HG02678 (cell line): ENCODE measurements at regions not wholly inside any gene's neighbourhood (a gene's known extent, or its start where the extent isn't known, plus 50 kb on each side); places are given as distances from the start of the nearest gene placed in this dataset.
A peak's percentile ranks its signal among the peaks of the same experiment; 100 is the strongest.

Experiments
- ATAC-seq: cut with Tn5 transposase; IDR thresholded peaks from one replicate; pipeline ENCODE4 v1.9.1; 2021; ENCODE audit warnings: mild to moderate bottlenecking, moderate library complexity; ENCODE audit not compliant: unreplicated experiment

DNA sequence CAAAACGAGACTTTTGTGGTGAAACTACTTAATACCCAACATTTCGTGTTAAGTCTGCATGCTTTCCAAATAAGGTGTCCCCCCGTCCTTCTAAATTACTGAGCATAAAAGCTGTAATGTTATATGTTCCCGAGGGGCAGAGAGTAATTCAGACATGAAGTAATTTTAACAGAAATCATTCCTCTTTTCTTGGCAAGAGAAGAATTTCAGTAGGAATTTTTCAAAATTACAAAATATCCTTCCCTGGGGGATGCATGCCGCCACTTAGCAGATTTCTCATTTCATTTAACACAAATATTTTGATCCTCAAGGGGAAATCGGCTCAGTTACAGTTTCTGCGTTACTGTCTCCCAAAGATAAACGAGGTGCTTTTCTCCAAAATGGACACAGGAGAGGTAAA is 213.2 kb upstream of the RHOBTB1 start:
- ATAC-seq, result no peak

DNA sequence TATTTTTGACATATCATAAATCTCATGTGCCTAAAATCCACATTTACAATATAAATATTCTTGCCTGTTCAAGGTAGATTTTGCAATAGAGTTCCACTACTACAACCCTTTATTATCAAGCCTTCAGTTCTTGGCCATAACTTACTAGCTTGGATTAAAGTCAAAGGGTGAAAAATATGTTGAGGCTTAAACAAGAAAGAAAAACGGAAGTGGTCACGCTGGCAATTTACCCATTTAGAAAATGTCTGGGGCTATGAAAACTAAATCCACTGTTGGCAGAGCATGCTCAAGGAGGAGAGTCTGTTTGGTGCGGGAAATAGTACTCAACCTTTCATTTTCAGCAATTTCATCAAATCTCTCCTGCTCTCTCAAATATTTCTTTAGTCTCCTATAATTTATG is 209.8 kb upstream of the RHOBTB1 start:
- ATAC-seq, result no peak

DNA sequence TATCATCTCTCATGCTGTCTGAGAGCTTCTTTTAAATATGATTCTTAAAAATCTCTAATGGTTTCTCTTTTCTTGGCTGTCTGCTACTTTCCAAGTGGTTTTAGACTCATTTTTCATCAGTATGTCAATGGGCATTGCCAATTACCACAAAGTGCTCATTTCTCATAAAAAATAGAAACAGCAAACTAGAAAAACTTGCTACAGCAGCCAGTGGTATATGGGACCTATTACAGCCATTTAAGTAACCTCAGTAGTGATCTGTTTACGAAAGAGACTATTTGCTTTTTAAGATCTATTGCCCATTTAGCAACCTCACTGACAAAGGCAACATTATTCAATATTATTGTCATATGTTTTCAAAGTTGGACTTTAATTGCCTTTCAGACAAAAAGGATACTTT is 207.1 kb upstream of the RHOBTB1 start:
- no peak for ATAC-seq

DNA sequence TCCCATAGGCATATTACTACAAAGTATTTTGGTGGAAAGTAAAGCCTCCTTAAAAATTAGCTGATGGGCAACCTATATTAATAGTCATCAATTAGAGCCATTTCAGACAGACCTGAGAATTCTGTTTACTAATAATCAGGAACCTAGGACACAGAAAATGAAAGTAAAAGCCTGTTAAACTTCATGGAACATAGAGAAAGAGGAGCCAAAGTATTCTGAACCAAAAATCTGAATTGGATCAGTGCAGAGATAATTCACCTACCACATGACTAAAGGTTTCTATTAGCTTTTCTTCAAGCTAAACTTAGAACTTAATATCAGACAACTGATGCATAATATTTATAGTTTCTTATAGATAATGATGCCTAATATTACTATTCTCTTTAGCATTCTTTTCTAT is 204.5 kb upstream of the RHOBTB1 start:
- no peak for ATAC-seq

DNA sequence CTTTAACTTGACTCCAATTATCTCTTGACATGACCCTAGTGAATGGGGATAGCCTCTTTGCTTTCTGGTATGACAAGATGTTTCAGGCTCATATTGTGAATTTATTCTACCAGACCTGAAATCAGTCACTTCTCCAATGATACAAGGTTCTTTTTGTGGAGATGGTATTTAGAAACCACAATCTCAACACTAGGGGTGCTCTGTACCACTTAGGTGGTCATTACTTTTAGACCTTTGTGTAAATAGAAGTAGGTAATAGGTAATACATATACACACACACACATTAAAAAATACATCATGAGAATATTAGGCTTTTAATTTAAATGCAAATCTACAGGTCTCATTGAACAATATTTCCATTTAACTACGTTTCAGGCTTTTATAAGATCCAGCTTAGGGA is 199.0 kb upstream of the RHOBTB1 start:
- ATAC-seq, result no peak

DNA sequence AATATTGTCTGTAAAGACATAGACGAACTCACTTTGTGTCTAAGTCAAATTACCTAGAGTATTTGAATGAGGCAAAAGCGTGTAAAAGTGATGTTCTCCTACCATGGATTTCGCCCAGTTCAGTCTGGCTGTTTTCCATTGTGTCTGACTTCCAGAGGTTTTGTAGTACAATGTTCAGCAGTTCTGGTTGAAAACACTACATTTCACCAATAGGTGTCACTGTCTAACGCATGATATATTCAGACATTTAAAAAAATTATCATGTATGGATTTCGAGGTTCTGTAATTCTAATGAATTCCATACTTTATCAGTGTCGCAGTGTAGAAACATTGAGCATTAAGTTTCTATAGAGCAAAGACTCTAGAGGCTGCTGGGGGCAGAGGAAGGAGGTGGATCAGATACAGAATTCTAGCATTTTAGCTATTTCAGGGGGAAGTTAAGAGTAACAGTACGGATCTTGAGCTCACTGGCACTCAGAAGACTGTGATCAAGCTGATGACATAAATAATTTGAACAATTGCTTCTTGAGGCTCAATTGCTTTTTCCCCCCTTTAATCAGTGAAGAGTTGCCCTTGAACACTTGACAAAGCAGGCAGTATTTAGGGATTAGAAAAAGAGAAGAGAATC is 196.9 kb upstream of the RHOBTB1 start:
- ATAC-seq, result peak; percentile 50

DNA sequence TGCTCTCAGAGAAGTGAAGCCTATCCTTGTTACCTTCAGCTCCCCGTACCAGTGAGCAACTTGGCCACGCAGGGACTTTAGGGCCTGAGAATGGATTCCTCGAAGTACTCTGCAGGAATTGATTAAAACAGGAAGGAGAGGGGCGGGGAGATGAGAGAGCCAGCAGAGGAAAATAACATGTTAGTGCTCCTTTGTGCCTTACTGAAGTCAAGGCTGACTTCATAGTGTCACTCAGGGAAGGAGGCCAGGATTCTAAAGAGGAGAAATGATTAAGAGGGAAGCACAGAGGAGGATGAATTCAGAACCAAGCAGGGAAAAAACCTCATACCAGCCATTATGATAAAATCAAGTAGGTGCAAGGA is 195.6 kb upstream of the RHOBTB1 start:
- no peak for ATAC-seq

DNA sequence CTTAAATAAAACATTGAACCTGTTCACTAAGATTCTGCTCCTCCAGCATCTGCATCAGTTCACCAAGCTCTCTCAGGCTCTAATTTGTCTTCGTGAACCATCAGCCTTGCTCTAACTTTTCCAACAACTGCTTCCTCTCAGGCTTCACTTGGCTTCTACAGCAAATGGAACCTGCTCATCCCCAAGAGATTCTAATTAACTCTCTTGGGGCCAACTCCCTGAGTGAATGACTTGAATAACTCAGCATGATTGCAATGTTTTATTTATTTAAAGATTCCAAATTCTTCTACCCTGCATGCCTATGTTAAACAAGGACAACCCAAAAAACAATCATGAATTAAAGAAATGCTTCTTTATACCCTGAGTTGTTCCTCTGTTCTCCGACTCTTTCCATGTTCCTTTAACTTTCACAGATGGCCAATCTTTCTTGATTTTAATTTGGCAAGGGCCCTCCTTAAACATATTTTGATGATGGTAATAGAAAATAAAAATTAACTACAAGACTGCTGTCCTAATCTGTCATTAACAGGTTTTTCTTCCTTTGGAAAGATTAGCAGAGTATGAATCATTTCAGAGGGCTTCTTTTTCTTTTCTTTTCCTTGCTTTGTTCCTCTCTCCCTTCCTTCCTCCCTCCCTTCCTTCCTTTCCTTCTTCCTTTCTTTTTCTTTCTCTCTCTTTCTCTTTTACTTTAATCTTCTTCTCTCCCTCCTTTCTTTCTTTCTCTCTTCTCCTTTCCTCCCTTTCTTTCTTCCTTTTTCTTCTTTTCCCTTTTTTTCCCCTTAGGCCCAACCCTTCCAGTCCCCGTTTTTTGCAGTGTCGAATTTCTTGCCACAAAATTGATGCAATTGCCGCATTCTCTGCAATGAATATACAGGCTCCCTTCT is 195.0 kb upstream of the RHOBTB1 start:
- no peak for ATAC-seq

DNA sequence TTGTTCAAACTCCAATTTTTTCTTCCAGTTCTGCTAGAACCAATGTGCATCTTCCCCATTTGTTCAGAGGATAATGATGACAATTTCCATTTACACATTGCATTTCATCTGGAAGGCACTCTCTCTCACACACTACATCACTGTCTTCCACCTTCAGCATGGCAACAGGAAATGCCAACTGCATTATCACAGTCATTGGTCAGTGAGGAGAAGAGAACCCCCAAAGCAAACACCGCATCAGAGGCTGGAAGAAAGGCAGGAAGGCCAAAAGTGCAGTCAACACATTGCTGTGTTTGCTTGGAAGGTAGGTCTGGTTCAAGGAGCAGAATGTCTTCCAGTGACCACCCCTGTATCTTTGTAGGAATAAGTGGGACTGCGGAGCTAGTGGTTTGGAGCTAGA is 192.2 kb upstream of the RHOBTB1 start:
- ATAC-seq, result no peak

DNA sequence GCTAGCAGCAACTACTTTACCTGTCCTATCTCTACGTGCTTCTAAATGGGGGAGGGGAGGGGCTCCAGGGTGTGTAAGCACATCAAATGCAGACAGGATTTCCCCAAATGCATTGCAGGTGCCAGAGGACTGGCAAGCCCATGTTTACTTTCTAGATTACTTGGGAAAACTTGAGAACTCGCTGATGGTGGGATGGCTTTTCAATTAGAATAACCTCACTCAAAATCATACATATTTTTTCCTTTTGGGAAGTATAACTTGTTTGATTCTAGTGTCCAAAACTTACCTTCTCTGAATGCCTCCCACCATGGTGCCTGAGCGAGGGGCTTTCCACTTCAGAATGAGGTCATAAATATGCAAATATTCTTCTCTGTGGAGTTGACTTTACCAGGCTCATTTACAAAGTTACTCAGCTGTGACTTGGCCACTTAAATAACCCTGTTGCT is 191.3 kb upstream of the RHOBTB1 start:
- peak; percentile 95 for ATAC-seq

DNA sequence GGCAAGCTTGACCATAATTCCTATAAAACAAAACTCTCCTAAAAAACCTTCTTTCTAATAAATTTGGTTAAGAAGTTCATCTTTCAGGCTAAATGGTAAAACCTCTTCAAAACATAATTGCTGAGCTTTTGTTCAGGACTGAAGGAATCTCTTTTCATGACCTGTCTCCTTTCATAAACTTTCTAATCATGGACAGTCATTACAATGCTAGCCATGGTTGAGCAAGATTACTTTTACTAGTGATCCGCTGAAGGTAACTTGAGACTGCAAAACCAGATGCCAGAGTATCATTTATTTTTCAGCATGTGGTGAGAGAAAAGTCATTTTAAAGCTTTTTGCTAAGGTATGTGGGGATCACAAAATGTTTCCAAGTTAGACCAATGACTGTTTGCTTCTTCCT is 186.4 kb upstream of the RHOBTB1 start:
- ATAC-seq, result no peak

DNA sequence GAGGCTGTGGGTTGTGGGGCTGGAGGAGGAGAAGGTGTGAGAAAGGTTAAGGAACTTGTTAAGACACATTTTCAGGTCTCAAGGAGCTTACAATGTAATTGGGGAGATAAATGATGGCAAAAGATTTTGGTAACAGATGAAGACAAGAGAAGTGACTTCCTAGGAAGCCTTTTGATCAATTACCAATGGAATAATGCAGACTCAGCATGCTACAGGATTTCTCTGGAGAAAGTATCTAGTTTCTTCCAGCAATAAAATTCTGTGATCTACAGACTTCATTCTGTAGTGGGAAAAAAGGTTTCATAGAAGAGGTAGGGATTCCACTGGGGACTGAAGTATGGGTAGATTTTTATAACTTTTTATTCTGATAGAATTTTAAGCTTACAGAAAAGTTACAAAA is 184.2 kb upstream of the RHOBTB1 start:
- ATAC-seq, result no peak

DNA sequence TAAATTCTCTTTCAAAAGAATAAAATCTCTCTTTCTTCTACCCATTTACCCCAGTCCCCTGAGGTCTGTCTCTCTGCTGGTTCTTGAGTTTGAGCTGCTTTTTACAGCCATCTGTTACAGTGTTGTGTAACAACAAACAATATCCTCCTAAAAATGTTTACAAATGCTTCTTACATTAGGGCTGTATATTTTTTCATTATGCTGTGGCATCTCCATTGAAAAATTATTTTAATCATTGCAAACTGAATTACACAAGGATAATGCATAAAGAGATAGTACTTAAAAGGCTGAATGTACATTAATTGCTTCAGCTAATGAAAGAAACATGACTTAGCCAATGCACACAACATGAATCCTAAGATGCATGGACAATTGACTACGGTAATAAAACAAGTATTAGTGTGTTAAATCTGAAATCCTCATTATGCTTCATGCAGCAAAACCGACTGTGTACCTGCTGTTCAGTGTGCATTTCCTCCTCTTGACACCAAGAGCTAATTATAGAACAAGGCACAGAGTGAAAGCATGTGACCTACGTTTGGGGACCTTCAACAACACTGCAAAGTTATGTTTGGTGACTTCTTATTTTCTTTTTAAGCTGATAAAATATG is 181.7 kb upstream of the RHOBTB1 start:
- peak; percentile 73 for ATAC-seq

DNA sequence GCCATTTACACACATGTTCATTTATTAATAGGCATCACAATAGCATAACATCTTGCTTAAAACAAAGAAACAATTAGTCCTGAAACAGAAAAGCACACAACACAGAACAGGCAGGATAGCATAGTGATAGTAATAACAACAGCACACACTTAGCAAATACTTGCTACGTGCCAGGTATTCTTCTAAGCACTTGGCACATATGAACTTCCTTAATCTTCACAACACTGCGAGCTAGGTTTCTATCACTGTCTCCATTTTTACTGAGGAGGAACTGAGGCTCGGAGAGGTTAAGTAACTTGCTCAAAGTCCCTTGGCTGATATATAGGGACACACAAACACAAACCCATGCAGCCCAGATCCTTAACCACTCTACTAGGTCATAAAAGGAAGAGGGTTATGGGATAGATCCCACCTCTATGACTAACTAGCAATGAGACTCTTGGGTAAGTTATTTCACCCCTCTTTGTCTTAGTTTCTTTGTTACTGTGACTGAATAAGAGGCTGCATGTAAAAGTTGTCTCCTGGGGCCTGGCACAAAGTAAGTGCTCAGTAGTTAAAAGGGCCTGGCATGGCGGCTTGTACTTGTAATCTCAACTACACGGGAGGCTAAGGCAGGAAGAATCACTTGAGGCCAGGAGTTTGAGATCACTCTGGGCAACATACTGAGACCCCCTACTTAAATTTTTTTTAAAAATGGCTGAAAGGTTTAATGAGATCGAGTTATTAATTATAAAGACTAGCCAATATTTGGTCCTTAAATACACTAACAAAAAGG is 181.0 kb upstream of the RHOBTB1 start:
- no peak for ATAC-seq

DNA sequence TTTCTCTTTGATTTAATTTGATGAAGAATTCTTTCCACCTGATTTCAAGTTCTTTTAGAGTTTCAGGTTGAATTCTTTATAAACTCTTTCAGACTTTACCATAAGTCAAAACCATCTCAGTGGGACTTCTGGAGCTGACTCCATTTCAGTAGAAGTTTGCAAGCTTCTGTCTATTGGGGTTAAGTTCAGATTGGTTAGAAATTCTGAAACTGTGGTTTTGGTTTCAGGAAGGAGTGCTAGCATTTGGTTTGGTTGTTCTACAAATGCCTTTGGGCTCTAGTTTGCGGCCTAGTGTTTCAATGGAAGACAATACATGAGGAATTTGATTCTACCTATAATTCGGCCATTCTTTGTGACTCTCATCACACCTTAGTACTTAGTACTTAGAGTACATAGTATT is 176.8 kb upstream of the RHOBTB1 start:
- ATAC-seq, result peak; percentile 84

DNA sequence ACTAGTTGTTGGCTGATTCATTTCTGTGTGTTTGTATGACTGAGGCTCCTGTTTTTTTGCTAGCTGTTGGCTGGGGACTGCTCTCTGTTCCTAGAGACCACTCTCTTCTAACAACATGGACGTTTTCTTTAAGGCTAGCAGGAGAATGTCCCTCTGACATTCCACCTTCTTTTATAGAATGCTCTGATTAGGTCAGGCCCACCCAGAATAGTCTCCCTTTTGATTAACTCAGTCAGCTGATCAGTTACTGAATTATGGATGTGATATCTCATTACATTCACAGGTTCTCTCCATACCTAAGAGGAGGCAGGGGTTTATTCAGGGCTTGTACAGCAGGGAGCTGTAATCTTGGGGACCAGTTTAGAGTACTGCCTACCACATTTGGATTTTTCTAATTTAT is 175.6 kb upstream of the RHOBTB1 start:
- no peak for ATAC-seq

DNA sequence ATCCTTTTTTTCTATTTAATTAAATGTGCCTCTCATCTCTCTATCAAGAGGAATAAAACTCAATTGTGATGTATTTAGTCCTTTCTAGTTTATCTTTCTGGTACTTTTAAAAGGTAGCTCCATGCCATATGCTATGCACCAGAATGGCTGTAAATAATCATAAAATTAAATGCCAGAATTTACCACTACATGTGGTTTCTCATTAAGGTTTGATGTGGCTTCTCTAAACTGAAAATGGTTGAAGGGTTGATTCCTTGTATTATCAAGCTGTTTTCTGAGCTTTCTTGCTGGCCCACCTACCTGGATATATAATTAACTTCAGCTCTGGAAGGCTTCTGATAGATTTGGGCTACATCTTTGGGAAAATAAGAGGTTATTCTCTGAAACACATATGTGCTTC is 171.9 kb upstream of the RHOBTB1 start:
- no peak for ATAC-seq

DNA sequence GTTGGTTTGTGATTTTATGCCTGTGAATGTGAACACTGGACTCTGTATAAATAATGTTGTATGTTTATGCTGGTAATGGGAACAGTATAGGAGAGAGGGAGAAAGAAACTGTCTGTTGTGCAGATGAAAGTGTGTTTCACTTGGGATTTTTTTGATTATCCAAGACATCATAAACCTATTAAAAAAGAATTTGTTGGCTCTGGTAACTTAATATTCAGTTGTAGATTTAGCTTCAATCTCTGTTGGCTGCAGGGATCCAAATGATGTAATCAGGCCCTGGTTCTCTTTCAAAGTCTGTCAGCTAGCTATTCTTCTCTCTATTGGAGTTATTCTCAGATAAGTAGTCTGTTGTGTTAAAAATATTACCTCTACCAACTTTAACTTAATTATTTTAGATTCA is 168.8 kb upstream of the RHOBTB1 start:
- ATAC-seq, result no peak

DNA sequence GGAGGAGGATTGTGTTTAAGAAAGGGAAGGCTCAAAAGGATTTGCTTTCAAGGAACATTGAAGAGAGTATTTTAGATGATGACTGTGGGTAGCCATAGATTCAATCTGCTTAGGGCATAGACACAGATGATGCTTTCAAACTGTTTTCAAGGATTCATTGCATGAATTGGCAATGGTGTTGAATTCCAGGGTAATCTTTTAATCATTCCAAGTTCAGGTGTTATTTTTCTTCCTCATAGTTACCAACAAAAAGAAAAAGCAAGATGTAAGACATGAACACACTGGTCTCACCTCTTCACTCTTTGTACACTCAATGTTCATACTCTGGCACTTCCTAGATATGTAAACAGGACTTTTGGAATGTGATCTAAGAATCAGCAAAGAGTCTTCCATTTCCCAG is 167.0 kb upstream of the RHOBTB1 start:
- no peak for ATAC-seq

DNA sequence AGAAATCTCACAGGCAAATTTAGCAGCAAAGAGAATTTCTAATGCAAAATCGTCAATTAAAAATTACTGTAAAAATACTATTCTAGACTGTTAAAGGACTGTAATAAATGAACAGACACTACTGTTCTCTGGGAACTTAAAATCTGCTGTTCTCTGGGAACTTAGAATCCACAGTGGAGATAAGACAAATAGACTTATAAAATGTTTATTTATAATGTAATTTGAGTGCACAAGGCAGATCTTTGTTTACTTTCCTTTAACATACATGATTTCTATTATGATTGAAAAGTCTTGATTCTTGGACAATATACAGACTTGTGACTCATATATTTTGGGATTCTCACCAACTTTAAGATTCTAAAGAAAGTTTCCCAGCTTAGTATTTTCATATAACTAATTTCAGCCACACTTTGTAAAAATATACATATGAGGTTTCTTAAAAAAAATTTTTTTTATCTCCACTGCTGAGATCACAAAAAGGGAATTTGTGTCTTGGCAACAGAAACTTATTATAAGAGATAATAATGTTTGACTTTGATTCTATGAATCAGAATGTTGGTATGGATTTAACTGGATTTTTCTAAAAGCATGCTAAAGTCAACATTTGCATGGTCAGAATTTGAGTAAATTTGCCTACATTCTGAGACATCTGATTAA is 166.3 kb upstream of the RHOBTB1 start:
- no peak for ATAC-seq

DNA sequence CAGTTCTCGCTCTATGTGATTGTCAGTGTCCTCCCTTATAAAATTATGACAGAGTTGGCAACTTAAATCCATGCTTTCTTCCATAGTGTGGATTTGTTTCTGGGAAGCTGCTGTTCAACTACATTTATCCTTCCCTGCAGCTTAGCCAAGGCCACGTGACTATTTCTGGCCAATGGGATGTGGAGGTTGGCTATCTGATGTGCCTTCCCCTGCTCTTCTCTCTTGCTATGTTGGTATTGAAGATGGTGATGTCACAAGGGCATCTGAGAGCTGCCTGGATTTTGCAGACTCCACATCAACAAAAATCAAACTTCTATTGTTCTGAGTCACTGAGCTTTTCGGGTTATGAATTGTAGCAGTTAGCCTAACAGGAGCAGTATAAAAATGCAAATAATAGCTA is 164.9 kb upstream of the RHOBTB1 start:
- ATAC-seq, result no peak
